NCI-H748 (cell line): ENCODE measurements at regions not wholly inside any gene's neighbourhood (a gene's known extent, or its start where the extent isn't known, plus 50 kb on each side); places are given as distances from the start of the nearest gene placed in this dataset.

ENCODE experiments used
- DNase-seq: peaks from one replicate; lab custom pipeline; 2025; ENCODE audit not compliant: unreplicated experiment; lab: John Stamatoyannopoulos, UW

- DNase-seq = peak; percentile 11
Observed at GRCh38 chr2:147558620-147559019, 286.2 kb upstream of the ACVR2A start.

- no peak for DNase-seq
Observed at GRCh38 chr2:147554521-147555107, 290.2 kb upstream of the ACVR2A start.

- DNase-seq = no peak
Observed at GRCh38 chr2:147553775-147554271, 291.0 kb upstream of the ACVR2A start.

- no peak for DNase-seq
Observed at GRCh38 chr2:147550995-147551731, 293.7 kb upstream of the ACVR2A start.

GRCh38 chr2:147549054-147549453 lies 295.8 kb upstream of the ACVR2A start:
- no peak for DNase-seq

DNA sequence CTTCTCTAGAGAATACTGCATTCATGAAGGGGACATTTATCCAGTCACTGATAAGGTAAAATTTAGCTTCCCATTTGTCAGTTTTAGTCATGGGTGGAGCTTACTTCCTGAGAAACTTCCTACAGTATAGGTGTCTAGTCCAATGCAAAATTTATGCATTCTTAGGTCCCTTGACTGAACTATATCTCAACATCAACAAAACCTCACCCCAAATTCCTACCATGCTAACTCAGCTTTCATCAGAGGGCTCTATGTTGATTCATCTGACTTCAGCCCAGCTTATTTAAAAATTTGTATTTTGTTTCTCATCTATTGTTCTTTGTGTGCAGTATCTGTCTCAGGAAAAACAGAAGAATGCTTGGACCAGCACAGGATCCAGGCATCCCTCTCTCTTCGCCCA lies 296.4 kb upstream of the ACVR2A start:
- no peak for DNase-seq

DNA sequence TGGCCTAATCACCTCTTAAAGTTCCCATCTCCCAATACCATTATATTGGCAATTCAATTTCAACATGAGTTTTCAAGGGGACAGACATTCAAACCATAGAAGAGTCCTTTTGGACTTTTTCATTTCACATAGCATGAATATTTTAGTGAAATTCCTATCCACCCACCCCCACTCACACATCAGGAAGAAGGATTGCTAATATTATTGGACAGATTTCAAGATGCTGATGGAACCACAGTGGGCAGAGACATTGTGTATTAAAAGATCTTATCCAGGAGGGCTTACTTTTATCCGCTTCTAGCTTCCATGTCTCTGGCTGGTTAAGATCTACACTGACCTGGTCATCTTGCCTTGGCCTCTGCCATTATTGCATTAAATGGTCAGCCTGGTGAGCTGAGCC lies 297.4 kb upstream of the ACVR2A start:
- DNase-seq = no peak

GRCh38 chr2:147546109-147546508 lies 298.7 kb upstream of the ACVR2A start:
- no peak for DNase-seq

DNA sequence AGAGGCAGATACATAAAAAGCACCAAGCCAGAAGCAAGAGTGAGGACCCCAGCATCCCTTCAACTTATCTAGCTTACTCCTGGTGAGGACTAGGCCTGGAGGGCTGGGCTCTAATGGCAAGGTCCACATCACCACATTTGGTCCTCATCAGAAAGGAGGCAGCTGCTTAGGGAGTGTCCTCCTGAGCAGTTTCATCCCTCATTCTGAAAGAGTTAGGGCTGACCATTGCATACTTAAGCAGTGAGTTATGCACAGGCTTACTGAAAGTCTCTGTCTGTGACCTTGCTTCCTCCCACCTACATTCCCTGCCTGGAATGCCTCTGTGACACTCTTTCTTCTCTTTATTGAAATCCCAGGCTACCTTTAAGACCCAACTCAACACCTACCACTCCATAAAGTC lies 301.8 kb upstream of the ACVR2A start:
- DNase-seq = no peak

DNA sequence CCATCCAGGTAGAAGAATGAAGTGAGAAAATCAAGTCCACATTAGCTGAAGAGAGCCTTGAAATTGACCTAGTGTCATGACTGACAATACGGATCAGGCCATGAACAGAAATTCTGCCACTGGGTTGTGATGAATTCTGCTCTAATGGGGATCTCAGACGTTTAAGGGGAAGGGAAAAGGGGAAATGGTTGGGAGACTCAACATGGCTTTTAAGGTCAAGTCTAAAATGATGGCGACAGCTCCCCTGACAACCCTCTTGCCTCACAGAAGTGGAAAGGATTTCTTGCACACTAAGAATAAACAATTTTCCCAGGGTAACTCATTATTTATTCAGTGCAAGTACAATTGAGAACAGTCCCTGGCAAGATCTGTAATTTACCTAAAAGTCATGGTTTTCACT lies 302.5 kb upstream of the ACVR2A start:
- no peak for DNase-seq

DNA sequence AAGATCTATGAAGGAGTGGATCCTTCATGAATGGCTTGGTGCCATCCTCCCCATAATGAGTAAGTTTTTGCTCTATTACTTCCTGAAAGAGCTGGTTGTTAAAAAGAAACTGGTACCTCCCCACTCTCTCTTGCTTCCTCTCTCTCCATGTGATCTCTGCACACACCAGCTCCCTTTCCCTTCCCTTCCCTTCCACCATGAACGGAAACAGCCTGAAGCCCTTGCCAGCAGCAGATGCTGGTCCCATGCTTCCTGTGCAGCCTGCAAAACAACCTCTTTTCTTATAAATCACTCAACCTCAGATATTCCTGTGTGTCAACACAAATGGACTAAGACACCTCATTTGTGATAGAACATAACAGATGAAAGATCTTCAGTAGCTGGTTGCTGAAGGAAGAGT lies 303.5 kb upstream of the ACVR2A start:
- no peak for DNase-seq

GRCh38 chr2:147538821-147539220 lies 306.0 kb upstream of the ACVR2A start:
- DNase-seq = no peak

- no peak for DNase-seq
Observed at GRCh38 chr2:147538088-147538487, 306.7 kb upstream of the ACVR2A start.

GRCh38 chr2:147531269-147531668 lies 313.6 kb upstream of the ACVR2A start:
- DNase-seq = no peak

DNA sequence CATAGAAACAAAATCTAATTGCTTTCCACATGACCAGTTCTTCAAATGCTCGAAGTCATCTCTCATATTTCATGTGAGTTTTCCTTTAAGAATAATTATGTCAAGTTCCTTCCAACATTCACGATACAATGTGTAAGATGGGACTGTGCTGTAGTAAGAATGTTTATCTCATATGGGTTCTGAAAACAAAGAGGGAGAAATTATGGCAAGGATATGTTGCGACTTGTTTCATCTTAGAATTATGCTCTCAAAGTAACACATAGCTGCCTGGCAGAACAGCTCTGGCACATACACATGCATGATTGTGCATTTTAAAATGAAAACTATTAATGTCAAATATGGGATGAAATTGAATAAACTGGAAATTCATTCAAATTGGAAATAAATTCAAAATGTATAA lies 314.8 kb upstream of the ACVR2A start:
- no peak for DNase-seq

DNA sequence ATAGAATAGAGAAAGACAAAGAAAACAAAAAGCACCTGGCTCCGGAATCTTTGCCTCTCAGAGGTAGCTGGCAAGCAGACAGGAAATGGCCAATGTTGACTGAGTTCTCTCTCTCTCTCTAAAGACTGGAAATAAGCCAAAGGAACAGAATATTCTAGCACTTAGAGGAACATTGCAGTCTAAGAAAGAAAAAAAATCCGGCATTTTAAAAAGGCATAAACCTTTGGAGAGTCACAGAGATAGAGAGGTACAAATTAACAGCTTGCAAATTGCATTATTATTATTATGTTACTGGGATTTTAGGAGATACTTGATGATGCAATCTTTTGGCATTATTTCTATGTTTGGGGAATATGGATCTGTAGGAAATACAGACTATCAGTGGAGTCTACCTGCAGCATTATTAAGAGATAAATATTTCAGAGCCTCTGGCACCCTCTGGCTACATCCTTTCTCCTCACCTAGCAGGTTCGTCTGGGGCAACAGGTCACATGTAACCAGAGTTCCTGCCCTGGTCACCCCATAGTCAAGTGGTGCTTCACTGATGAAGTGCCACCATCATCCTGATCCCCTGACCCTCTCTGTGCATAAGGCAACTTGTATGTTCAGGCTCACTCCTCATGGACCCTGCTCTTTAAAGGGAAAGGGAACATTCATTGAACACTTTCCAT lies 318.9 kb upstream of the ACVR2A start:
- peak; percentile 87 for DNase-seq

DNA sequence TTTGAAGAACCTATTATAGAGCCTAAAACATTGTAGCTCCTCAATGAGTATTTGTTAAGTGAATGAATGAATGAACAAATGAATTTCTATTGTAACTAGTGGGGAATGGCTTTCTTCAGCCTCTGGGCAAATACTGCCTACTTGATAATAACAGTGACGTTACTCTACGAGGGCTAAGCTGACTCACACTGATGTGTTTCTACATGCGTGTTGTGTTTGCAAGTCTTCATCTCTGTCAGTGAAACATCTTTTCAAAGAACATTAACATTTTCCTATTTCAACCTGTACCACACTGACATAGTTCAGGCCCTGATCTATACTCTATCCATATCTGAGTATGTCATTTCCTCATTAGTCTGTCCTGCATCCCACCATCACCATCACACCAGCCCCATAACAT lies 319.9 kb upstream of the ACVR2A start:
- DNase-seq = no peak

GRCh38 chr2:147523415-147523814 lies 321.4 kb upstream of the ACVR2A start:
- DNase-seq = no peak

- DNase-seq = no peak
Observed at GRCh38 chr2:147521936-147522335, 322.9 kb upstream of the ACVR2A start.

- DNase-seq = peak; percentile 61
Observed at GRCh38 chr2:147520817-147521216, 324.0 kb upstream of the ACVR2A start.

GRCh38 chr2:147519178-147519577 lies 325.7 kb upstream of the ACVR2A start:
- DNase-seq = no peak

GRCh38 chr2:147515213-147515612 lies 329.6 kb upstream of the ACVR2A start:
- DNase-seq = peak; percentile 60
